Central memory CD8-positive, alpha-beta T cell (primary cell): ENCODE measurements at regions not wholly inside any gene's neighbourhood (a gene's known extent, or its start where the extent isn't known, plus 50 kb on each side); places are given as distances from the start of the nearest gene placed in this dataset.
"Not testable (repeated sequence)": the region's sequence is repeated elsewhere in the genome, so short reads cannot be mapped to it uniquely, and the experiment has no call there.

Experiments used
- ATAC-seq: fragments of 150-1000 bp; cut with Tn5 transposase; replicated peaks from 2 replicates; pipeline ENCODE4 v1.10.0; 2022; ENCODE audit warnings: mild to moderate bottlenecking, moderate FRiP score, moderate number of reproducible peaks; ENCODE audit not compliant: poor library complexity, severe bottlenecking; ENCODE audit errors: extremely low read depth
- DNase-seq, 2 donors: peaks; one replicate each; pipeline ENCODE4 v3.0.0; 2021; ENCODE audit warnings: low spot score in 2 of 2
- H3K27ac Mint-ChIP-seq: one replicate; pipeline ENCODE4 v1.8.0; 2022; ENCODE audit warnings: low read depth, mild to moderate bottlenecking, moderate library complexity, mixed read lengths
- H3K27me3 Mint-ChIP-seq: one replicate; pipeline ENCODE4 v1.8.0; 2022; ENCODE audit warnings: mixed read lengths
- H3K36me3 Mint-ChIP-seq: one replicate; pipeline ENCODE4 v1.8.0; 2022; ENCODE audit warnings: mild to moderate bottlenecking, moderate library complexity, mixed read lengths; ENCODE audit not compliant: insufficient read depth
- H3K4me1 Mint-ChIP-seq: one replicate; pipeline ENCODE4 v1.8.0; 2022; ENCODE audit warnings: mixed read lengths
- H3K4me3 Mint-ChIP-seq: one replicate; pipeline ENCODE4 v1.8.0; 2022; ENCODE audit warnings: mild to moderate bottlenecking, moderate library complexity, mixed read lengths
- H3K9me3 Mint-ChIP-seq: one replicate; pipeline ENCODE4 v1.8.0; 2022; ENCODE audit warnings: mixed read lengths

DNA sequence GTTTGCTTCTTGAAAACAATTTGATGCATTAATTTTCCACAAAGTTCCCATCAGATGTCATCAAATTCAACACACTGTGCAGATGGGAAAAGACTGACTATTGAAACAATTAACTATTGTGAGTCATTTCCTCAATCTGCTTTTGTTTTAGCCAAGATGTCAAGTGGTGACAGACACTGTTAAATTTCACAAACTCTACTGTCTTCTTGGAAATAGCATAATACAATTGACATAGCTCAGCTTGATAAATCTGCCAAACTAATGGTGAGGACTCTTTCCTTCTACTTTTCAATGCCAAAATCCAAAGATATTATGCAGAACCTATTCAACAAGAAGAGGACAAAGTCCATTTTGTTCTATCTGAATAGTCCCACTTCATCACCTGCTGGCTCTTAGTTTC, 242.3 kb downstream of the CAAP1 start:
- no peak for ATAC-seq
- no peak overlapping the region for H3K4me3 Mint-ChIP-seq
- no peak for DNase-seq
- no peaks in the 10 kb centered on the region for H3K4me1 Mint-ChIP-seq
- H3K27me3 Mint-ChIP-seq, result no peaks in the 10 kb centered on the region
- H3K36me3 Mint-ChIP-seq, result no peaks in the 10 kb centered on the region
- no peaks in the 10 kb centered on the region for H3K9me3 Mint-ChIP-seq
- no peak overlapping the region for H3K27ac Mint-ChIP-seq

- H3K27ac Mint-ChIP-seq, result no peak overlapping the region
- no peaks in the 10 kb centered on the region for H3K4me1 Mint-ChIP-seq
- no peak for ATAC-seq
- no peak for DNase-seq
- H3K4me3 Mint-ChIP-seq, result no peak overlapping the region
- no peaks in the 10 kb centered on the region for H3K27me3 Mint-ChIP-seq
- no peaks in the 10 kb centered on the region for H3K9me3 Mint-ChIP-seq
- H3K36me3 Mint-ChIP-seq, result no peaks in the 10 kb centered on the region
These were observed 248.8 kb downstream of the CAAP1 start for GRCh38 chr9:26643826-26644225.

DNA sequence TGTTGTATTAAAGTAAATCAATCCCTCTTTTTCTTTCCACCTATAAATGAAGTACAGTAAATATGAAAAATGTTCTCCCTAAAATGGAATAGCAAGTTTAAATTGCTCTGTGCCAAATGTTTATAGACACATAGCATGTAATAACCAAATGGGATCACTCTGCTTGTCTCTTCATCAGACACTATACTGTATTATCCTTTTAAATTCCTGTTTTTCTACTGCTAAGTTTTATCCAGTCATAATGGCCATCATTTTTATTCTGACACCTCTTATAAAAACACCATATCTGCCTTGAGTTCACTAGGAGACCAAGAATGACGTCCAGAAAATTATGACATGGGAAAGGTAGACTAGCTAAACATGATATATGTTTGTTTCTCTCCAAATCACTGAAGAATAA, 252.8 kb downstream of the CAAP1 start:
- no peak overlapping the region for H3K4me3 Mint-ChIP-seq
- no peaks in the 10 kb centered on the region for H3K27me3 Mint-ChIP-seq
- H3K36me3 Mint-ChIP-seq, result no peaks in the 10 kb centered on the region
- no peaks in the 10 kb centered on the region for H3K9me3 Mint-ChIP-seq
- no peak overlapping the region for H3K27ac Mint-ChIP-seq
- no peak for DNase-seq
- ATAC-seq, result no peak
- H3K4me1 Mint-ChIP-seq, result no peaks in the 10 kb centered on the region

- DNase-seq, result no peak
- no peak overlapping the region for H3K27ac Mint-ChIP-seq
- H3K4me1 Mint-ChIP-seq, result no peaks in the 10 kb centered on the region
- no peaks in the 10 kb centered on the region for H3K36me3 Mint-ChIP-seq
- ATAC-seq, result no peak
- H3K4me3 Mint-ChIP-seq, result no peak overlapping the region
- H3K9me3 Mint-ChIP-seq, result peaks cover 6% of the 10 kb centered on the region
- H3K27me3 Mint-ChIP-seq, result no peaks in the 10 kb centered on the region
These were observed 255.5 kb downstream of the CAAP1 start for GRCh38 chr9:26637101-26637500.

- H3K4me1 Mint-ChIP-seq, H3K27ac Mint-ChIP-seq, H3K36me3 Mint-ChIP-seq, H3K27me3 Mint-ChIP-seq, H3K9me3 Mint-ChIP-seq, DNase-seq, ATAC-seq, H3K4me3 Mint-ChIP-seq: not testable (repeated sequence)
These were observed 278.7 kb downstream of the CAAP1 start for GRCh38 chr9:26613851-26614350.

GRCh38 chr9:26612211-26612610, 280.4 kb downstream of the CAAP1 start:
- DNase-seq, result no peak
- Mint-ChIP-seq H3K9me3 (peaks cover 6% of the 10 kb centered on the region), H3K4me1 (no peaks in the 10 kb centered on the region), H3K27ac (no peak overlapping the region), H3K27me3 (no peaks in the 10 kb centered on the region), H3K4me3 (no peak overlapping the region), H3K36me3 (no peaks in the 10 kb centered on the region)
- ATAC-seq, result no peak

GRCh38 chr9:26606756-26607155, 285.8 kb downstream of the CAAP1 start:
- Mint-ChIP-seq H3K4me3 (no peak overlapping the region), H3K27ac (no peak overlapping the region), H3K9me3 (peaks cover 6% of the 10 kb centered on the region)

GRCh38 chr9:26605367-26605766, 287.2 kb downstream of the CAAP1 start:
- DNase-seq (no peak), ATAC-seq (no peak)
- Mint-ChIP-seq H3K9me3 (peaks cover 13% of the 10 kb centered on the region), H3K4me3 (no peak overlapping the region), H3K27ac (no peak overlapping the region), H3K4me1 (no peaks in the 10 kb centered on the region), H3K27me3 (no peaks in the 10 kb centered on the region), H3K36me3 (no peaks in the 10 kb centered on the region)

More at GRCh38 chr9:26606756-26607155, 285.8 kb downstream of the CAAP1 start:
- ATAC-seq (no peak), DNase-seq (no peak)
- Mint-ChIP-seq H3K36me3 (no peaks in the 10 kb centered on the region), H3K4me1 (no peaks in the 10 kb centered on the region), H3K27me3 (no peaks in the 10 kb centered on the region)

- DNase-seq, result no peak
- Mint-ChIP-seq H3K9me3 (peaks cover 13% of the 10 kb centered on the region), H3K27me3 (no peaks in the 10 kb centered on the region), H3K36me3 (no peaks in the 10 kb centered on the region), H3K4me3 (no peak overlapping the region), H3K27ac (no peak overlapping the region), H3K4me1 (no peaks in the 10 kb centered on the region)
- ATAC-seq, result no peak
These were observed 288.4 kb downstream of the CAAP1 start for GRCh38 chr9:26604076-26604662.

- Mint-ChIP-seq H3K36me3 (no peaks in the 10 kb centered on the region), H3K27ac (no peak overlapping the region), H3K27me3 (no peaks in the 10 kb centered on the region), H3K9me3 (peaks cover 13% of the 10 kb centered on the region), H3K4me3 (no peak overlapping the region), H3K4me1 (no peaks in the 10 kb centered on the region)
- no peak for DNase-seq
- ATAC-seq, result no peak
These were observed 289.0 kb downstream of the CAAP1 start for GRCh38 chr9:26603617-26604016.

GRCh38 chr9:26597542-26598149, 295.0 kb downstream of the CAAP1 start:
- DNase-seq (no peak), ATAC-seq (no peak)
- peaks cover 18% of the 10 kb centered on the region for H3K9me3 Mint-ChIP-seq
- H3K27ac Mint-ChIP-seq, result no peak overlapping the region
- no peak overlapping the region for H3K4me3 Mint-ChIP-seq
- no peaks in the 10 kb centered on the region for H3K36me3 Mint-ChIP-seq
- H3K27me3 Mint-ChIP-seq, result no peaks in the 10 kb centered on the region
- H3K4me1 Mint-ChIP-seq, result no peaks in the 10 kb centered on the region

GRCh38 chr9:26579056-26579455, 313.5 kb downstream of the CAAP1 start:
- Mint-ChIP-seq H3K4me1 (no peaks in the 10 kb centered on the region), H3K4me3 (no peak overlapping the region), H3K9me3 (peaks cover 5% of the 10 kb centered on the region), H3K27ac (no peak overlapping the region), H3K27me3 (no peaks in the 10 kb centered on the region), H3K36me3 (no peaks in the 10 kb centered on the region)
- DNase-seq (no peak), ATAC-seq (no peak)

GRCh38 chr9:26574898-26575440, 317.6 kb downstream of the CAAP1 start:
- DNase-seq (no peak), ATAC-seq (no peak)
- Mint-ChIP-seq H3K36me3 (no peaks in the 10 kb centered on the region), H3K27ac (no peak overlapping the region), H3K9me3 (no peaks in the 10 kb centered on the region), H3K4me1 (no peaks in the 10 kb centered on the region), H3K4me3 (no peak overlapping the region), H3K27me3 (no peaks in the 10 kb centered on the region)
